ENCODE measurements at regions not wholly inside any gene's neighbourhood (a gene's known extent, or its start where the extent isn't known, plus 50 kb on each side); places are given as distances from the start of the nearest gene placed in this dataset.

GRCh38 chr10:4080225-4080805 lies 295.3 kb upstream of the KLF6 start:
- no peak for DNase-seq (ENCODE audit: low read depth in 2 of 2)

- no peak for DNase-seq (ENCODE audit: low read depth in 2 of 2)
These were observed 294.8 kb upstream of the KLF6 start for GRCh38 chr10:4079803-4080202.

- no peak for DNase-seq (ENCODE audit: low read depth in 2 of 2)
These were observed 292.8 kb upstream of the KLF6 start for GRCh38 chr10:4077804-4078203.

- DNase-seq (ENCODE audit: low read depth in 2 of 2), result no peak
These were observed 292.0 kb upstream of the KLF6 start for GRCh38 chr10:4076983-4077382.

DNA sequence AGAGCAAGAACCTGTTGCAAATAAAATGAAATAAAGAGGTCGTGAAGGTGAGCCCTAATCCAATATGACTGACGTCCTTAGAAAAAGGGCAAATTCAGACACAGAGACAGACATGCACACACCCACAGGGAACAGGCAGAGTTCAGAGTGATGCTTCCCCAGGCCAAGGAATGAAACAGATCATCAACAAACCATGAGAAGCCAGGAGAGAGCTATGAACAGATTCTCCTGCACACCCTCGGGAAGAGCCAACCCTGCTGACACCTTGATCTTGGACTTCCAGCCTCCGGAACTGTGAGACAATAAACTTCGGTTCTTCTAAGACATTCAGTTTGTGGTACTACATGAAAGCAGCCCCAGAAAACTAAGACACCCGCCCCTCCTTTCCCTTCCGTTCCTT lies 290.4 kb upstream of the KLF6 start:
- no peak for DNase-seq (ENCODE audit: low read depth in 2 of 2)

GRCh38 chr10:4074545-4075407 lies 289.8 kb upstream of the KLF6 start:
- DNase-seq (ENCODE audit: low read depth in 2 of 2), result no peak

DNA sequence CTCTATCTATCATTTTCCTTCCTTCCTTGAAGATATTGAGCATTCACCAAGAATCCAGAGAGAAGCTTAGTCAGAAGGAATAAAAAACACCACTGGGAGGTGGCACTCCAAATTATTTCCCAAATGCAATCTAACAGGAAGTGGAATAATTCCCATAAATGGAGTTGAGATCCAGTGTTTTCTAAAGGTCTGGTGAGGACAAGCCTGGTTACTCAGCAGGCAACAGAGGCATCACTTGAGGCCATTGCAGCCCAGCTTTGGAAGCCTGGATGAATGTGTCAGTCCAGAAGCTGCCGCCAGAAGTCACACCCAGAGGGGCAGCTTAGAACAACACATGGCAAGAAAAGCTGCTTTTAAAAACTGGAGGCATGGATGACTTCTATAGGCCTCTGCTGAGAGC lies 288.9 kb upstream of the KLF6 start:
- DNase-seq (ENCODE audit: low read depth in 2 of 2), result no peak

GRCh38 chr10:4070921-4071660 lies 286.1 kb upstream of the KLF6 start:
- DNase-seq (ENCODE audit: low read depth in 2 of 2), result no peak

DNA sequence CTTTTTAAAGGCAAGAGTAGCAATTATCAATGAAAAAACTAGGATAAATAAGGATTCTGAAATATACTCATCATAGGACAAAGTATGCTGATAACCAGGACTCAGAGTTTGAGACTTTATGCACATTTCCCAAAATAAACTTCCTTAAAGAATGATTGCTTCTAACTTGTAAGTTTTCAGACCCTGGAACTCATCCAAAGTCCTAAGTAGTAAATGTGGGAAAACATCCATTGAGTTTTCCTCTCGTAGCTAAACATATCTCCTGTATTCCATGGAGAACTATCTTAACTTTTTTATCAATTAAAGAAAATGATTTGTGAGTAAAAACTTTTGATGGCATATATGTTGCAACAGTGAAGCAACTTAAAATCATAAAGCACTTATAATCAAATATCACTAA lies 285.2 kb upstream of the KLF6 start:
- DNase-seq (ENCODE audit: low read depth in 2 of 2), result no peak

GRCh38 chr10:4069491-4069890 lies 284.5 kb upstream of the KLF6 start:
- DNase-seq (ENCODE audit: low read depth in 2 of 2), result no peak

GRCh38 chr10:4068629-4069028 lies 283.6 kb upstream of the KLF6 start:
- no peak for DNase-seq (ENCODE audit: low read depth in 2 of 2)

GRCh38 chr10:4067931-4068561 lies 283.0 kb upstream of the KLF6 start:
- DNase-seq (ENCODE audit: low read depth in 2 of 2), result no peak

DNA sequence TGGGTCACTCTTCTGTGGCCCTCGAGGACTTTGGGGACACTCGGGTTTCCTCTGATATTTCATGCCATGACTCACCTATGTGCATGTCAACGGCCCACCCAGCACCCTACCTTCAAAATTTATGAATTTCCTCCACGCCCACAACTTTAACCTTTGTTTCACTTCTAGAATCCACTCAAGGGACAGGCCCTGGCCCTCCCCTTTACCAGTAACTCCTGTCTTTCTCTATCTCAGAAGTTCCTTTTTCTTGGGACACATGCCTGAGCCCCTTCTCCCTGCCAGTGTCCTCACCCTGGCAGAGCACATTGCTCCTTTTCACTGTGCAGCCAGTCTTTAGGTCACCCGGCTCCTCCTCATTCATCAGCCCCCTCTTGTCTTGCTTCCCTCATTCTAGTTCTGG lies 282.5 kb upstream of the KLF6 start:
- no peak for DNase-seq (ENCODE audit: low read depth in 2 of 2)

DNA sequence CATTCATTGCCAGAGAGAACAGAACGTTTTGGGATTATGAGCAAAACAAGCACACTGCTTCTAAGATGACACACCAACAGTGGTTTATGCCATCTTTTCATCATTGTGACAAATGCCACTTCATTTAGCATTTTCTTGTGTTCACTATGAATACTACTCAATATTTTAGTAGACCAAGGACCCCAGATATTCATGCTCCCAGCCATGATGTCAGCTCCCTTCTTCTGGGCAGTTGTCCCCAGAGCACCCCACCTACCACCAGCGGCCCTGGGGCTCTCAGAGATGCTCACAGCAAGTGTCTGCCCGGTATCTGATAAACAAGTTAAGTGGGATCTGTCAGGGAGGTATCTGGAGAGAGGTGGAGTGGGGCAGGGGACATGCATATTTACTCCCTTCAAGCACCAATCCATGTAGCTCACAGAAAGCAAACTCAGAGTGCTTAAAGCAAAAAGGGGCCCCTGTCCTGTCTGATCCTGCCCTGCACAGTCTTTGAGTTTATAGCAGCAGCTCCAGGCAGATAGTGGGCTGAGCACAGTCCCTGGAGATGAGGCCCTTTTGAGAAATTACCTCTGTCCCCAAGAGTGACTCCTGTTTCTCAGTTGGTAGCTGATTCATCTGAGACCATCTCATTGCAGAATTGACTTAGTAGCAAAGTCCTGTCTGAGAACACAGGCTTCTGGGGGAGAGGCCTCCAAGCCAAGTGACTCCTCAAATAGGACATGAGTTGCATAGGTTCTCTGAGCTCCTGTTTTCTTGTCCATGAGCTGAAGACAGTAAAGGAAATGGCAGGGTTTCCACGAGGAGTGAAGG lies 281.8 kb upstream of the KLF6 start:
- no peak for DNase-seq (ENCODE audit: low read depth in 2 of 2)

- DNase-seq (ENCODE audit: low read depth in 2 of 2), result no peak
These were observed 279.5 kb upstream of the KLF6 start for GRCh38 chr10:4064489-4064888.

- DNase-seq (ENCODE audit: low read depth in 2 of 2), result no peak
These were observed 278.7 kb upstream of the KLF6 start for GRCh38 chr10:4063717-4064116.

DNA sequence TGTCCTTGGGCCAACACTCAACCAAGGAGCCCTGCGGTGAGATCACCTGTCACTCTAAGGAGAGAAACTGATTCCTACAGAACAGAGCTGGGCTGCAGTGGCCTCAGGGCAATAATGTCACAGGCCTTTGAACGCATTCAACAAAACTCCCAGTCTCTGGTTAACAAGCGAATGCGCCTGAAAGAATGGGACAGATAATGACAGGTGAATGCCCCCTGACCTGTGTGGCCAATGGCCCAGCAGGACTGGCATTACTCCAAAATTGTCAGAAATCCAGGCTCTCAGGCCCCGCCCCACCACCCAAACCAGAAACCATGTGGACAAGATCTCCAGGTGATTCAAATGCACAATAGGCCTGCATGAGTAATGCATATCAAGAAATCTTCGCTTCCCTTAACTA lies 277.7 kb upstream of the KLF6 start:
- no peak for DNase-seq (ENCODE audit: low read depth in 2 of 2)

DNA sequence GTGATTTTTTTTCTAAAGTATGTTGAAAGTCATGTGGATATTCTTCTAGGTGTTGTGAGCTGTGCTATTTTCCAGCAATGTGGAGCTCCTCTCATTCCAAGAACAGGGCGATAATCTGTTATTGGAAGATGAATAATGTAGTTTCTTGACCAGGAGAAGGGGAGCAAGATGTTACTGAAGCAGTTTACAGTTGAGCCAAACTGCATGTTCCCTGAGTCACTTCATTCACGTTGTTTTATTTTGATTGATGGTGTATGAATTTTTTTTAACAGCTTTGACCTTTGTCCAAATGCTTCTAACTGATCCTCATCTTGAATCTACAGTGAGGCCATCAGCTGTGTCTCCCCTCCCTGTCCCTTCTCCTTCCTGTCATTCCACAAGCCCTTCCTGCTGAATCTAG lies 277.1 kb upstream of the KLF6 start:
- no peak for DNase-seq (ENCODE audit: low read depth in 2 of 2)

GRCh38 chr10:4061441-4061951 lies 276.5 kb upstream of the KLF6 start:
- DNase-seq (ENCODE audit: low read depth in 2 of 2), result no peak

GRCh38 chr10:4059471-4060138 lies 274.6 kb upstream of the KLF6 start:
- no peak for DNase-seq (ENCODE audit: low read depth in 2 of 2)

- no peak for DNase-seq (ENCODE audit: low read depth in 2 of 2)
These were observed 273.6 kb upstream of the KLF6 start for GRCh38 chr10:4058514-4059029.

Measured in activated CD8-positive, alpha-beta memory T cell treated with anti-CD3 and anti-CD28 coated beads for 4 hours (primary cell).